Endothelial cell (in vitro differentiated cells): ENCODE measurements at regions not wholly inside any gene's neighbourhood (a gene's known extent, or its start where the extent isn't known, plus 50 kb on each side); places are given as distances from the start of the nearest gene placed in this dataset.

ENCODE experiments used
- DNase-seq: peaks from one replicate; pipeline ENCODE4 v3.0.0; 2021; ENCODE audit warnings: low spot score
- H3K27ac Mint-ChIP-seq: one replicate; pipeline ENCODE4 v1.8.0; 2021; ENCODE audit warnings: mixed read lengths, inconsistent platforms; ENCODE audit not compliant: unreplicated experiment
- H3K27me3 Mint-ChIP-seq: one replicate; pipeline ENCODE4 v1.8.0; 2021; ENCODE audit warnings: mild to moderate bottlenecking, moderate library complexity, mixed read lengths, inconsistent platforms; ENCODE audit not compliant: unreplicated experiment
- H3K36me3 Mint-ChIP-seq: one replicate; pipeline ENCODE4 v1.8.0; 2021; ENCODE audit warnings: mild to moderate bottlenecking, low read depth, mixed read lengths, inconsistent platforms; ENCODE audit not compliant: unreplicated experiment
- H3K4me1 Mint-ChIP-seq: one replicate; pipeline ENCODE4 v1.8.0; 2021; ENCODE audit warnings: mild to moderate bottlenecking, mixed read lengths, inconsistent platforms; ENCODE audit not compliant: unreplicated experiment
- H3K4me3 Mint-ChIP-seq: one replicate; pipeline ENCODE4 v1.8.0; 2021; ENCODE audit warnings: mild to moderate bottlenecking, mixed read lengths, inconsistent platforms; ENCODE audit not compliant: unreplicated experiment
- H3K9me3 Mint-ChIP-seq: one replicate; pipeline ENCODE4 v1.8.0; 2021; ENCODE audit warnings: mixed read lengths, inconsistent platforms; ENCODE audit not compliant: unreplicated experiment
- CTCF ChIP-seq: fragments of 200-600 bp; sonication (generic); IDR thresholded peaks from one replicate; pipeline ENCODE4 v1.5.0; 2021; ENCODE audit warnings: antibody characterized with exemption; ENCODE audit not compliant: unreplicated experiment

- H3K4me3 Mint-ChIP-seq: no peak overlapping the region
- peaks cover 9% of the 10 kb centered on the region for H3K36me3 Mint-ChIP-seq
- H3K27ac Mint-ChIP-seq: no peak overlapping the region
- peaks cover 3% of the 10 kb centered on the region for H3K27me3 Mint-ChIP-seq
- no peak for DNase-seq
- TF ChIP-seq CTCF: no peak
- H3K9me3 Mint-ChIP-seq: no peaks in the 10 kb centered on the region
- H3K4me1 Mint-ChIP-seq: peaks cover 15% of the 10 kb centered on the region
Measured at GRCh38 chr10:121240011-121240410, 358.2 kb downstream of the FGFR2 start.

- H3K36me3 Mint-ChIP-seq: peaks cover 9% of the 10 kb centered on the region
- no peak overlapping the region for H3K4me3 Mint-ChIP-seq
- H3K27ac Mint-ChIP-seq: no peak overlapping the region
- no peak for DNase-seq
- no peaks in the 10 kb centered on the region for H3K9me3 Mint-ChIP-seq
- no peak for TF ChIP-seq CTCF
- peaks cover 17% of the 10 kb centered on the region for H3K4me1 Mint-ChIP-seq
- H3K27me3 Mint-ChIP-seq: peaks cover 3% of the 10 kb centered on the region
Measured at GRCh38 chr10:121240556-121240955, 357.7 kb downstream of the FGFR2 start.

GRCh38 chr10:121241337-121241736 lies 356.9 kb downstream of the FGFR2 start:
- no peaks in the 10 kb centered on the region for H3K9me3 Mint-ChIP-seq
- no peak for TF ChIP-seq CTCF
- H3K36me3 Mint-ChIP-seq: peaks cover 9% of the 10 kb centered on the region
- peaks cover 17% of the 10 kb centered on the region for H3K4me1 Mint-ChIP-seq
- DNase-seq: no peak
- no peaks in the 10 kb centered on the region for H3K27me3 Mint-ChIP-seq
- no peak overlapping the region for H3K27ac Mint-ChIP-seq
- H3K4me3 Mint-ChIP-seq: no peak overlapping the region

GRCh38 chr10:121242741-121243608 lies 355.3 kb downstream of the FGFR2 start:
- no peak for DNase-seq
- Mint-ChIP-seq H3K9me3 (no peaks in the 10 kb centered on the region), H3K27ac (no peak overlapping the region), H3K36me3 (peaks cover 9% of the 10 kb centered on the region), H3K27me3 (no peaks in the 10 kb centered on the region), H3K4me3 (no peak overlapping the region), H3K4me1 (peaks cover 17% of the 10 kb centered on the region)
- no peak for TF ChIP-seq CTCF

- H3K27me3 Mint-ChIP-seq: no peaks in the 10 kb centered on the region
- no peak overlapping the region for H3K4me3 Mint-ChIP-seq
- DNase-seq: no peak
- H3K27ac Mint-ChIP-seq: no peak overlapping the region
- peaks cover 17% of the 10 kb centered on the region for H3K4me1 Mint-ChIP-seq
- peaks cover 9% of the 10 kb centered on the region for H3K36me3 Mint-ChIP-seq
- no peaks in the 10 kb centered on the region for H3K9me3 Mint-ChIP-seq
- TF ChIP-seq CTCF: no peak
Measured at GRCh38 chr10:121243609-121244241, 354.5 kb downstream of the FGFR2 start.
